SK-N-SH treated with all-trans-retinoic acid at 6 μM for 48 hours (cell line): ENCODE measurements at regions not wholly inside any gene's neighbourhood (a gene's known extent, or its start where the extent isn't known, plus 50 kb on each side); places are given as distances from the start of the nearest gene placed in this dataset.

Experiments used
- GLIS3 ChIP-seq: fragments of 250-450 bp; sonication (Bioruptor Pico); IDR thresholded peaks from 2 replicates; pipeline ENCODE4 v1.5.0; 2020; ENCODE audit warnings: mild to moderate bottlenecking, moderate library complexity
- POU6F1 ChIP-seq: fragments of 250-450 bp; sonication (Bioruptor Pico); IDR thresholded peaks from 2 replicates; pipeline ENCODE4 v1.8.0; 2021; ENCODE audit warnings: low read depth, mild to moderate bottlenecking, moderate library complexity, borderline replicate concordance
- ZFP3 ChIP-seq: fragments of 250-450 bp; sonication (Bioruptor Pico); IDR thresholded peaks from 2 replicates; pipeline ENCODE4 v1.5.0; 2020; ENCODE audit warnings: mild to moderate bottlenecking, moderate library complexity

DNA sequence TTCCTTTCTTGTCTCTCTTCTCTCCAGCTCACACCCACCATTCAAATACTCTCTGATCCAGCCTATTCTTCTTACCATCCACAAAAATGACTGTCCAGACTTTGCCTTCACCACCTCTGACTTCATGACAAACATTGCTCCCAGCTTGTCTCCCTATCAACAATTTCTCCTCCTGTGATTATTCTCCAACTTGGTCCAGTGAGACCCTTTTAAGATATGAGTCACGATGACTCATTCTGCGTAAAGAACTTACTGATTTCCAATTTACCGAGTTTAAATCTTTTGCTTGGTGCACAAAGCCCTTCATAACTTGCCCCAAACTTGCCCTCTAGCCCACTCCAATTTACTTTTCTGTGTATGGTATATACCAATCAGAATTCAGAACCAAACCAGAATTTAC, 833.2 kb downstream of the MAFB start:
- TF ChIP-seq GLIS3 (CRISPR knock-in tag), result no peak
- TF ChIP-seq ZFP3 (CRISPR knock-in tag), result no peak
- no peak for TF ChIP-seq POU6F1 (CRISPR knock-in tag)
